22Rv1 (cell line): ENCODE measurements at regions not wholly inside any gene's neighbourhood (a gene's known extent, or its start where the extent isn't known, plus 50 kb on each side); places are given as distances from the start of the nearest gene placed in this dataset.

Experiments used
- ZFX ChIP-seq: fragments of 450-650 bp; IDR thresholded peaks from 2 replicates; pipeline ENCODE4 v1.6.1; 2017; ENCODE audit warnings: antibody characterized with exemption, borderline replicate concordance
- TF ChIP-seq, protein P1 (sequence below): fragments of 450-650 bp; IDR thresholded peaks from 2 replicates; pipeline ENCODE4 v1.5.1; 2017; ENCODE audit warnings: mild to moderate bottlenecking

GRCh38 chrX:121932688-121933087, 885.3 kb downstream of the GLUD2 start:
- TF ChIP-seq, protein P1, sequence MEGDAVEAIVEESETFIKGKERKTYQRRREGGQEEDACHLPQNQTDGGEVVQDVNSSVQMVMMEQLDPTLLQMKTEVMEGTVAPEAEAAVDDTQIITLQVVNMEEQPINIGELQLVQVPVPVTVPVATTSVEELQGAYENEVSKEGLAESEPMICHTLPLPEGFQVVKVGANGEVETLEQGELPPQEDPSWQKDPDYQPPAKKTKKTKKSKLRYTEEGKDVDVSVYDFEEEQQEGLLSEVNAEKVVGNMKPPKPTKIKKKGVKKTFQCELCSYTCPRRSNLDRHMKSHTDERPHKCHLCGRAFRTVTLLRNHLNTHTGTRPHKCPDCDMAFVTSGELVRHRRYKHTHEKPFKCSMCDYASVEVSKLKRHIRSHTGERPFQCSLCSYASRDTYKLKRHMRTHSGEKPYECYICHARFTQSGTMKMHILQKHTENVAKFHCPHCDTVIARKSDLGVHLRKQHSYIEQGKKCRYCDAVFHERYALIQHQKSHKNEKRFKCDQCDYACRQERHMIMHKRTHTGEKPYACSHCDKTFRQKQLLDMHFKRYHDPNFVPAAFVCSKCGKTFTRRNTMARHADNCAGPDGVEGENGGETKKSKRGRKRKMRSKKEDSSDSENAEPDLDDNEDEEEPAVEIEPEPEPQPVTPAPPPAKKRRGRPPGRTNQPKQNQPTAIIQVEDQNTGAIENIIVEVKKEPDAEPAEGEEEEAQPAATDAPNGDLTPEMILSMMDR: no peak
- TF ChIP-seq ZFX: no peak
